ENCODE measurements at regions not wholly inside any gene's neighbourhood (a gene's known extent, or its start where the extent isn't known, plus 50 kb on each side); places are given as distances from the start of the nearest gene placed in this dataset.

DNA sequence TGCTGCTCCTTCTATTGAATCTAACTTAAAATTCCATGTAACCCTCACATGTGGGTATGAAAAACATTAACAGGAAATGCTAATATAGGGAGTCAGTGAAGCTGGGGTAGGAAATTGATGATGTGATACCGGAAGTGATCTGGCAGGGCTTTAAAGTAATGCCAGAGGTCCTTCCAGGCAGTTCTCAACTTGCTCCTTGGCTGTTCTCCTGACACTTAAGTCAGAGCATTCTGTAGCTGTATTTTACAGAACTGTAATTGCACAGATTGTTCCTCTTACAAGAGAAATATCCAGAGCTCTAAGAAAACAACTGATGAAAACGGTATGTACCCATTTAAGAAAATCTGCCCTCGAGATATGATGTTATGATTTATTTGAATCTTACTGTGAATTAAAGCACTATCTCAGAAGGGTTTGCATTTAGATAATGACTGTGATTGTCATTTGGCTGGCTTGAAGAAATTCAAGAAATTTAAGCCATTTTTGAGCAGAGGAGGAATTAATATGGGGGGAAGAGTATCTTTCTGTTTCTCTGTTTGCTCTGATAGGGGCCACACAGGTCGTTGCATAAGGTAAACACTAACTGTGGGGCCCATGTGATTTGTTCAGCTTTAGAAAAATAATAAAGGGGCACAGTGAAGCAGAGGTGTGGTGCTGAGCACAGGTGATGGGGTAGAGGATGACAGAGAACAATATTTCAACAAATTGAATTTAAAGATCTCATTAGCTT lies 88.4 kb downstream of the BBS10 start:
- DNase-seq (ENCODE audit: low spot score) (no peak), ATAC-seq (no peak)

DNA sequence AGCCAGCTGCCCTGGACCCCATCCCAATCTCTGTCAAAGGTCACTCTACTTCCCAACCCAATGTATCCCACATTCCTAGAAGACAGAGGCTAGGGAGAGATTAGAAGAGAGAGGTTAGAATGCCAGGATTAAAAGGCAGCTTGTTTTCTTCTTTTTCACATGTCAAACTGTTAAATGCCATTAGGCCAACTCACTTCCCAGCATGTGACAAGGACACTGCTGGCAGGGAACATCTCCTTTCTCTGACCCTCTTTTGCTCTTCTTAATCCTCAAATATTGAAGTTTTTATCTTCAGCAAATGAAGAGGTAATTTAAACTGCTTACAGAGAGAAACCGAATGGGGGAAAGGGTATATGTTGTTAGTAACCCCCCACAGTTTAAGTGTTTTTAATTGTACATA lies 89.1 kb downstream of the BBS10 start:
- DNase-seq (ENCODE audit: low spot score) (no peak), ATAC-seq (no peak)

DNA sequence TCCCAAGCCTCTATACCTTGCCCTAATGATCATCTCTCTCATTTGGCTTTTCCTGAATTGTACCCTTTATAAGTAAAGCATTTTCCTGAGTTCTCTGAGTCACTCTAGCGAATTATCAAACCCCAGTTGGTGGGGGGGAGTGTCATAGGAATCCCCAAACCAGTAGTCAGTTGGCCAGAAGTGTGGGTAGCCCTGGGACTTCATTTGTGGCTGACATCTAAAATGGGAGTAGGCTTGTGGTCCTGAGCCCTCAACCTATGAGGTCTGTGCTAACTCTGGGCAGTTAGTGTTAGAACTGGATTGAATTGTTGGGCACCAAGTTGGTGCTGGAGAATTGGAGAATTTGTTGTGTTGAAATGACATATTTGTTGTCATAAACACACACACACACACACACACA lies 91.3 kb downstream of the BBS10 start:
- ATAC-seq (no peak), DNase-seq (ENCODE audit: low spot score) (no peak)

GRCh38 chr12:76256321-76256720 lies 91.9 kb downstream of the BBS10 start:
- DNase-seq (ENCODE audit: low spot score) (no peak), ATAC-seq (no peak)

GRCh38 chr12:76255692-76256091 lies 92.5 kb downstream of the BBS10 start:
- no peak for ATAC-seq
- no peak for DNase-seq (ENCODE audit: low spot score)

GRCh38 chr12:76255281-76255680 lies 92.9 kb downstream of the BBS10 start:
- ATAC-seq (no peak), DNase-seq (ENCODE audit: low spot score) (no peak)

- DNase-seq (ENCODE audit: low spot score) (peak; percentile 71), ATAC-seq (peak; percentile 91)
Observed at GRCh38 chr12:76252031-76252430, 96.2 kb downstream of the BBS10 start.

DNA sequence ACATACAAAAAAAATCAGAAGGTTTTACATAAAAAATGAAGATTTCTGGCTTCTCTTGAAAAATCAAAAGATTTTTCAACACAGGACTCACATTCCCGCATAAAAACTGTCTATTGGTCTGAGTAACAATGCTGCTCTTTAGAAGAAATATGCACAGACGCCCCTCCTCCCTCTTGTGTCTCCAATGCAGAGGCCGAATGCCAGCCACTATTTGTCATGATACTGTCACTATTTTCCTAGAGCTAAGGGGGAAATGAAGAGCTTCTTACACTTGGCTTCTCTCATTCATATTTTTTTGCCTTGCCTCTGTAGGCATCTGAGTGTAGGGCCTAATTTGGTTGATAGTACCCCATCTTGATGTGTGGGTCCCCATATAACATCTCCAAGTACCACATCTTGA lies 98.0 kb downstream of the BBS10 start:
- ATAC-seq = no peak
- DNase-seq (ENCODE audit: low spot score) = no peak

DNA sequence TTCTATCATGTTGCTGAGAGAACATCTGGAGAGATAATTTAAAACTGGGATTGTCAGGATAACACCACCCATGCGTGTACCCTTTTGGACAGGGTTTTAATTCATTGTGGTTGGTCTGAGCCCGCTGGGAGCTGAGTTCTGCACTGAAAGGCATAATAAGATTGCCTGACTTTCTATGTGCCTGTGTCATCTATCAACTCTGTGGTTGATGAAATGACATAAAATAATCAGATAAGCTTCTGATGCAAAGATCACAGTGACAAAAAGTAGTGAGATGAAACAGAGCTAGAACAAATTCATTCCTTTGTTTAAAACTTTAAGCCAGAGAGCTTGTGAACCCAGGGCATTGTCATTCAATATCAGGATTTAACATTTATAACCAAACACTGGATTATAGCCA lies 98.7 kb downstream of the BBS10 start:
- ATAC-seq (no peak), DNase-seq (ENCODE audit: low spot score) (no peak)

DNA sequence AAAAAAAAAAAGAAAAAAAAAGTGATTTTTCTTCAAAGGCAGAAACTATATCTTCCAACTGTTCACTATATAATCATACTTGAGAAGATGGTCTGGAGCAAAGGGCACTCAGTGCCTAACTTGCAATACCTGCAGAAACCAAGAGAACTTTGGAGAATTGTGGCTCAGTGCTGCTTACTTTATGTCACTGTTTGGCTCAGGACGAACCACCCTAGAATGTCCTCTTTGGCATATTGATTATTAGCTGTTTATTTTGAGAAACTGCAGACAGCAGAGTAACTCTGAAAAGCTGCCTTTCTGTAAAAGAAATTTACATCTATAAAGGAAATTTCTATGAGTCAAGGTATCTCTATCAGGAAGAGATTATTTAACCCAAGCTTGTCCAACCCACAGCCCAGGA lies 100.2 kb downstream of the BBS10 start:
- peak; percentile 73 for ATAC-seq
- no peak for DNase-seq (ENCODE audit: low spot score)

GRCh38 chr12:76247026-76247646 lies 101.1 kb downstream of the BBS10 start:
- ATAC-seq (peak; percentile 40), DNase-seq (ENCODE audit: low spot score) (no peak)

GRCh38 chr12:76246611-76247010 lies 101.6 kb downstream of the BBS10 start:
- ATAC-seq = no peak
- DNase-seq (ENCODE audit: low spot score) = no peak

- DNase-seq (ENCODE audit: low spot score) = no peak
Observed at GRCh38 chr12:76244300-76244699, 103.9 kb downstream of the BBS10 start.

GRCh38 chr12:76242813-76243550 lies 105.2 kb downstream of the BBS10 start:
- ATAC-seq (no peak), DNase-seq (ENCODE audit: low spot score) (no peak)

More at GRCh38 chr12:76244300-76244699, 103.9 kb downstream of the BBS10 start:
- no peak for ATAC-seq

- ATAC-seq (no peak), DNase-seq (ENCODE audit: low spot score) (no peak)
Observed at GRCh38 chr12:76241371-76241770, 106.8 kb downstream of the BBS10 start.

DNA sequence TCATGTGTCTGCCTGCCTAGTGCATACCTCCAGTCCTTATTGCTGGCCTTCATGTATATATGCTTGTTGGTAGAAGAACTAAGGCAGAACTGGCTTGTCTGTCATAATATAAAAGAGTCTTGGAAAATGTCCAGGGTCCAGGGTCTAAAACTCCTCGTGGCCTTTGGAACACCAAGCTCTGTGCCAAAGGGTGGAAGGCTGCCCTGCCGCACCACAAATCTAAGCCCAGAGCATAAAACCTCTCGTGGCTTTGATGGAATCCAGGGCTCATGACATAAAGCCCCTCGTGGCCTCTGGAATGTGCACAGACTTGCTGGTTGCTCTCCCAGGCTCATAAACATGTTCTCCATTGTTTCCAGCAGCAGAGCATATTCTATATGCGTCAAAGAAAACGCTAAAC lies 107.9 kb downstream of the BBS10 start:
- DNase-seq (ENCODE audit: low spot score) = peak; percentile 80
- ATAC-seq = peak; percentile 60

- DNase-seq (ENCODE audit: low spot score) (peak; percentile 80), ATAC-seq (peak; percentile 90)
Observed at GRCh38 chr12:76238688-76239087, 109.5 kb downstream of the BBS10 start.

DNA sequence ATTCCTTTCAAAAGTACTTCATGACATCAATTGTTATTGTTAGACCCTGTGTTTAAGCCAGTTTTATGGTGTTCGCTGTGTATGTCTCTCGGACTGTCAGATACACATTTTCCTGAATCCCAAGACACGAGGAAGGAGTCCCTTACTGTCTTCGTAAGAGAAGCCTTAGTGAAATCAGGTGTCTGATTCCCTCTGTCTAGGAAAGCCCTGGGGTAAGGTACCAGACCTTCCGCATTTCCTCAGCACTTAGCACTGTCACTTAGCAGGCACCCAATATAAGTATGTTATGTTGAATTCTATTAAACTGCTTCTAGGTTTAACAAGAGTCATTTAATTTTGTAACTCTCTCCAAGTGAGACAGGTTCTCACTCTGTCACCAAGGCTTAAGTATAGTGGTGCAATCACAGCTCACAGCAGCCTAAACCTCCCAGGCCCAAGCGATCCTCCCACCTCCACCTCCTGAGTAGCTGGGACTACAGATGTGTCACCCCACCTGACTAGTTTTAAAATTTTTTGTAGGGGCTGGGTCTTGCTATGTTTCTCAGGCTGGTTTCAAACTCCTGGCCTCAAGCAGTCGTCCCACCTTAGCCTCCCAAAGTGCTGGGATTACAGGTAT lies 111.0 kb downstream of the BBS10 start:
- no peak for DNase-seq (ENCODE audit: low spot score)
- no peak for ATAC-seq

DNA sequence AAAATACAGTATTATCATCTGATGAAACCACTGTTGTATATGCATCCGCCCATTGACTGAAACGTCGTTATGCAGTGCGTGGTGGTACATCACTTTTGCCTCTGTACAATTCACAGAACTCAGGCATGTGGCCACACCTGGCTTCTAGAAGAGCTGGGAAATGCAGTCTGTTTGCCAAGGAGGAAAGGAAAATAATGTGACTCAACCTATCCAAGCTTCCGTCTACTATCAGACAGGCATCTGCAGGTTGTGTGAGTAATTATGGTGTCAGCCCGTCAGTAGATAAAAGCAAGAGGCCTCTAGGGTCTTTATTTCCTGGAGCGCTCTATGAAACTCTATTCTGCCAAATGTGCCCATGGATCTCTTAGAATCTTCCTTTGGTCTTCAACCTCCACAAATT lies 111.6 kb downstream of the BBS10 start:
- no peak for DNase-seq (ENCODE audit: low spot score)
- ATAC-seq = no peak

- no peak for DNase-seq (ENCODE audit: low spot score)
- no peak for ATAC-seq
Observed at GRCh38 chr12:76234741-76235140, 113.5 kb downstream of the BBS10 start.

GRCh38 chr12:76232013-76232412 lies 116.2 kb downstream of the BBS10 start:
- DNase-seq (ENCODE audit: low spot score) (no peak), ATAC-seq (no peak)

- no peak for ATAC-seq
- DNase-seq (ENCODE audit: low spot score) = no peak
Observed at GRCh38 chr12:76226956-76227355, 121.3 kb downstream of the BBS10 start.
